Endothelial cell of umbilical vein (primary cell): ENCODE measurements at regions not wholly inside any gene's neighbourhood (a gene's known extent, or its start where the extent isn't known, plus 50 kb on each side); places are given as distances from the start of the nearest gene placed in this dataset.
"Not testable (repeated sequence)": the region's sequence is repeated elsewhere in the genome, so short reads cannot be mapped to it uniquely, and the experiment has no call there.

Source experiments
- BruUV-seq: library from RNA; stranded (reverse); fragments of 400-500 nt; replicated peaks from 2 replicates; lab custom pipeline; 2021; lab: Mats Ljungman, UMichigan
- CTCF ChIA-PET: fragments of 300-600, 350-600 bp; sonication (Branson Sonifier 250); formaldehyde crosslinking; loops from one replicate; lab custom pipeline; 2021; ENCODE audit warnings: antibody characterized with exemption, inconsistent platforms; lab: Charles Lee
- POLR2A ChIA-PET: fragments of 300-600, 350-600 bp; sonication (Branson Sonifier 250); formaldehyde crosslinking; loops from one replicate; lab custom pipeline; 2021; ENCODE audit warnings: antibody characterized with exemption, inconsistent platforms; lab: Charles Lee
- DNase-seq: peaks from one replicate; pipeline ENCODE4 v3.0.0-alpha.2; 2011; ENCODE audit warnings: low read depth, low spot score
- FAIRE-seq: peaks from 2 replicates; lab custom pipeline; 2011; peaks lifted over from hg19 to GRCh38; lab: Jason Lieb, UNC
- H2AFZ ChIP-seq: 2 replicates; pipeline ENCODE4 v1.6.0; 2012; ENCODE audit warnings: low read depth, low read length, control low read depth, inconsistent platforms
- H3K27ac ChIP-seq: 2 replicates; pipeline ENCODE4 v1.5.1; 2011; ENCODE audit warnings: low read depth, mild to moderate bottlenecking, control low read depth, low read length, moderate library complexity; ENCODE audit not compliant: insufficient read depth
- H3K27me3 ChIP-seq, 2 experiments: 2 replicates each; pipeline versions ENCODE4 v1.6.0 to v1.6.1; 2011; ENCODE audit warnings: low read length in 2 of 2, mixed read lengths in 1 of 2; ENCODE audit not compliant: control insufficient read depth in 2 of 2, insufficient read depth in 2 of 2
- H3K36me3 ChIP-seq, 2 experiments: 2 replicates in 1 of 2; 3 replicates in 1 of 2; pipeline ENCODE4 v1.5.1; 2011; ENCODE audit warnings: low read length in 2 of 2, mild to moderate bottlenecking in 1 of 2, moderate library complexity in 1 of 2; ENCODE audit not compliant: control insufficient read depth in 2 of 2, insufficient read depth in 2 of 2; ENCODE audit errors: extremely low read depth in 1 of 2
- H3K4me1 ChIP-seq: 3 replicates; pipeline ENCODE4 v1.5.1; 2011; ENCODE audit warnings: mild to moderate bottlenecking, low read length; ENCODE audit not compliant: control insufficient read depth, insufficient read depth; ENCODE audit errors: extremely low read depth
- H3K4me2 ChIP-seq: 2 replicates; pipeline ENCODE4 v1.6.1; 2011; ENCODE audit warnings: low read length, control low read depth, mixed read lengths; ENCODE audit not compliant: insufficient read depth
- H3K4me3 ChIP-seq, 3 experiments: fragments of 200-600 bp in 1 of 3; sonication (generic), shearing (Covaris generic) in 1 of 3; replicated peaks in 1 of 3; 2 replicates each; pipeline ENCODE4 v1.5.1; 2011 to 2016; ENCODE audit warnings: control low read depth in 3 of 3, low read length in 3 of 3, mild to moderate bottlenecking in 2 of 3, inconsistent platforms in 1 of 3, low read depth in 1 of 3, moderate library complexity in 1 of 3; ENCODE audit not compliant: insufficient read depth in 1 of 3
- H3K79me2 ChIP-seq: 2 replicates; pipeline ENCODE4 v1.6.0; 2012; ENCODE audit warnings: low read length, inconsistent platforms; ENCODE audit not compliant: control insufficient read depth, insufficient read depth
- H3K9ac ChIP-seq: replicated peaks from 2 replicates; pipeline ENCODE3; 2011; ENCODE audit warnings: low read length, control low read depth; ENCODE audit not compliant: insufficient read depth; ENCODE audit errors: extremely low read depth
- H3K9me1 ChIP-seq: replicated peaks from 3 replicates; pipeline ENCODE4 v1.6.0; 2011; ENCODE audit warnings: mild to moderate bottlenecking, low read length; ENCODE audit not compliant: control insufficient read depth, insufficient read depth; ENCODE audit errors: extremely low read depth
- H3K9me3 ChIP-seq: replicated peaks from 2 replicates; pipeline ENCODE4 v1.5.1; 2012; ENCODE audit warnings: low read length, inconsistent platforms; ENCODE audit not compliant: control insufficient read depth, insufficient read depth
- H4K20me1 ChIP-seq: replicated peaks from 2 replicates; pipeline ENCODE3; 2011; ENCODE audit warnings: mild to moderate bottlenecking, low read length; ENCODE audit not compliant: control insufficient read depth, insufficient read depth; ENCODE audit errors: extremely low read depth
- GATA2 ChIP-seq: IDR thresholded peaks from 2 replicates; pipeline ENCODE4 v1.7.0; 2011; ENCODE audit warnings: low read depth, mild to moderate bottlenecking, moderate library complexity, mixed read lengths, low read length; ENCODE audit not compliant: insufficient read length, insufficient read depth
- JUN ChIP-seq: IDR thresholded peaks from 2 replicates; pipeline ENCODE4 v1.6.1; 2011; ENCODE audit warnings: borderline replicate concordance, low read depth; ENCODE audit not compliant: insufficient read length, insufficient read depth
- MYC ChIP-seq: IDR thresholded peaks from one replicate; pipeline ENCODE4 v1.6.1; 2011; ENCODE audit warnings: mild to moderate bottlenecking, low read depth, low read length
- POLR2A ChIP-seq: IDR thresholded peaks from 2 replicates; pipeline ENCODE4 v1.6.1; 2012; ENCODE audit warnings: low read depth, mild to moderate bottlenecking, control low read depth, low read length
- dilution Hi-C: fragments of 300-500 bp; cut with MboI; formaldehyde crosslinking; loops from one replicate; pipeline ENCODE4 v1.15.0; 2019; ENCODE audit warnings: low sequenced_read_pairs; ENCODE audit not compliant: extremely low pct_ligation_motif_present
- intact Hi-C: fragments of 100-400 bp; cut with micrococcal nuclease; formaldehyde crosslinking; loops from one replicate; pipeline ENCODE4 v1.10.0; 2022
- TF ChIP-seq, protein P1 (sequence below): IDR thresholded peaks from 2 replicates; pipeline ENCODE4 v1.6.1; 2011; ENCODE audit not compliant: insufficient read depth, insufficient read length

DNA sequence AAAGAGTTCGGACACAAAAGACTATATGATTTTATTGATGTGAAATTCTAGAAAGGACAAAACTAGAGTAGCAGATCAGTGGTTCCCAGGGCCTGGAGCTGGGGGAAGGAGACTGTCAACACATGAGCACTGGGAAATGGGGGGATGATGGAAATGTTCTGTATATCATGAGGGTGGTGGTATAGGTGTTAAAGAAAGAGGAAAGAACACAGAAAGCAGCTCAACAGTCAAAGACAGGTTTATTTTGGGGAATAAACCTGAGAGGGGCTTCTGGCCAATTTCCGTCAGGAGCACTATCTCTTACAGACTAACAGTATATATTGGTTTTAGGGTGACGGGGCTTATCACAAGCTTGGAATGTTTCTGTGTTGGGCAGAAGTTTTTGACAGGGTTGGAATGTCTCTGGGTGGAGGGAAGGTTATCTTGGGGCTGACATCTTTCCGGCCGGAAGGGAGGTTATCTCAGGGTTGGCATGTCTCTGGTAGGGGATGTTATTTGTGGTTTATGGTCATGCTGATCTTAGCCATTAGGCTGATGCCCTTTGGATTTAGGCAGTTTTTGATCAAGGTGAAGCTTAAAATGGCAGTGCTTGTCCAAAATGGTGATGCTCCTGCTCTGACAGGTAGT lies 254.6 kb upstream of the NRP1 start:
- TF ChIP-seq JUN (no peak), GATA2 (no peak), POLR2A (no peak), MYC (no peak)
- TF ChIP-seq, protein P1, sequence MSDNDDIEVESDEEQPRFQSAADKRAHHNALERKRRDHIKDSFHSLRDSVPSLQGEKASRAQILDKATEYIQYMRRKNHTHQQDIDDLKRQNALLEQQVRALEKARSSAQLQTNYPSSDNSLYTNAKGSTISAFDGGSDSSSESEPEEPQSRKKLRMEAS: no peak
- FAIRE-seq: no peak
- intact Hi-C loops (no loop called here), dilution Hi-C loops (no loop called here)
- H3K36me3 ChIP-seq: no peaks in the 10 kb centered on the region
- H3K9me1 ChIP-seq: no peaks in the 10 kb centered on the region
- no peak overlapping the region for H3K4me2 ChIP-seq
- CTCF ChIA-PET: interaction anchor here (1.0 kb wide), 1 partner anchor 164 kb away, joined by 3 read pairs; no protein-coding TSS in a partner anchor
- no peaks in the 10 kb centered on the region for H3K4me1 ChIP-seq
- H3K27ac ChIP-seq: no peak overlapping the region
- H3K79me2 ChIP-seq: no peaks in the 10 kb centered on the region
- H3K27me3 ChIP-seq: peaks cover 8% of the 10 kb centered on the region in 2 experiments
- H2AFZ ChIP-seq: no peak overlapping the region
- no peak for DNase-seq
- H4K20me1 ChIP-seq: no peaks in the 10 kb centered on the region
- POLR2A ChIA-PET: no interaction called here
- no TSS peak for BruUV-seq
- H3K9me3 ChIP-seq: no peaks in the 10 kb centered on the region
- H3K4me3 ChIP-seq: no peak overlapping the region
- no peak overlapping the region for H3K9ac ChIP-seq

- FAIRE-seq, BruUV-seq, POLR2A ChIA-PET, H3K9me1 ChIP-seq, DNase-seq, H3K9me3 ChIP-seq, H3K27me3 ChIP-seq, H3K79me2 ChIP-seq, H3K4me2 ChIP-seq, H3K4me1 ChIP-seq, H3K36me3 ChIP-seq, dilution Hi-C loops, H3K27ac ChIP-seq, H3K4me3 ChIP-seq, H2AFZ ChIP-seq, H4K20me1 ChIP-seq, intact Hi-C loops, H3K9ac ChIP-seq: not testable (repeated sequence)
- CTCF ChIA-PET: interaction anchor here (0.6 to 1.6 kb wide), 3 partner anchors 9 to 1035 kb away, joined by 3 to 4 read pairs (median 3); no protein-coding TSS in a partner anchor
Observed at GRCh38 chr10:33584596-33584995, 250.1 kb upstream of the NRP1 start.
